IPS DF 19.7 (cell line): ENCODE measurements at regions not wholly inside any gene's neighbourhood (a gene's known extent, or its start where the extent isn't known, plus 50 kb on each side); places are given as distances from the start of the nearest gene placed in this dataset.

ENCODE experiments used
- DNase-seq: peaks from one replicate; pipeline ENCODE4 v3.0.0-alpha.2; 2013; ENCODE audit warnings: low read depth, low spot score

DNA sequence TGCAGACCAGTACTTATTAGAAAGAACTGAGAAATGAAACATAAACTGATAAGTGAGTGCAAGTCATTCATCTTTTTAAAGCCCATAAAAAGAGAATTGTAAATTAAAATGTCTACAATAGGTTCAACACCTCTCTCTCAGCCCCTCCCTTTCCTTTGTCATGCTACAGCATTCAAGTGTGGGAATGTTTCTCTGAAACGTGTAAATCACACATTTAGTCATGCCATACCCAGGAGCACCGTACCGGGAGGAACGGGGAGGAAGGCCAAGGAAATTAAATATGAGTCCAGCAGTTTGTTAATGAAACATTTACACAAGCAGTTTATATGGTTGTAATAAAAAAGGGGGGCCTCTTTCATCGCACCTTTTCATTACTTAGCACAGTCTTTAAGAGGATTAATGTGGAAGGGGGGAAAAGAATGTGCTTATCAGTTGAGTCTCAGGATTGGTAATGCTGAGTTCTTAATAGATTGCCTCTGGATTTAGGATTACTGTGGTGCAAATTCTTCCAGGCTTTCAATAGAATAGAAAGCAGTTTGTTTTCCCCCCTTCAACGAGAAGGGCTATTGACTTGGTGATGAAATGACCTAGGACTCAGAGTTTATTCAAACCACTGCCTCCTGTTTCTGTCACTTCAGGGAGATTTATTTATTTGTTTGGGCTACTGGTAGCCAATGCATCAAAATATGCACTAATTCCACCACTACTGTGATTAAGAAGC, 176.0 kb upstream of the ZNF608 start:
- DNase-seq: no peak

DNA sequence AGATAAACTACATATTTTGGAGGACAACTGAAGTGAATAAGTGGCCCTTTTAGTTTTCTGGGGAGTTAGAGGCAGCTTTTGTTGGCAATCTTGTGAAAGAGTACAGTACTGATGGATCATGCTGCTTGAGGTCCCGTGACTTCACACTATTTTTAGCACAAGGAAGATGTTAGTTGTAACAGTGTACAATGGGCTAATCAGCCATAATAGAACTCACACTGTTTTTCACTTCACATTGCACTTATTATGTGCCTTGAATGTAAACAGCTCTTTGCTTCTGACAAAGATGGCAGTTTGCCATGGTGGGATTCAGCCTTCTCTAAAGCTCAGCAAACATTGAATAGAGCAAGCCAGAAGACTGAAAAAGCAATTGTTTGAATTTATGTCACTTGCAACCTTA, 176.7 kb upstream of the ZNF608 start:
- no peak for DNase-seq

DNA sequence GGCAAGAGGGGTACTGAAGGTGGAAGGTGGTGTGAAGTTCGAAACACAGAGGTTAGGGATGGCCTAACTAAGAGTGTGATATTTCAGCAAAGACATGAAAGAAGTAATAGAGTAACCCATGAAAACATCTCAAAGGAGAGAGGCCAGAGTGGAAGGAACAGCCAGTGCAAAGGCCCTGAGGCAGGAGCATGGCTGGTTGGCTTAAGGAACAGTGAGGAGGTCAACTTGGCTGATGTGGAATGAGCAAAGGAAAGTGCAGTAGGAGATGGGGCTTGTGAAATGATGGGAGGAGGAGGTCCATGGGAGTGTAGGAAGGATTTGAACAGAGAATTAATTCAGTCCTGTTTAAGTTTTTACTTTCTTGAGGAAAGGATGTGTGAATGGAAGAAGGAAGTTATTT, 178.3 kb upstream of the ZNF608 start:
- no peak for DNase-seq

DNA sequence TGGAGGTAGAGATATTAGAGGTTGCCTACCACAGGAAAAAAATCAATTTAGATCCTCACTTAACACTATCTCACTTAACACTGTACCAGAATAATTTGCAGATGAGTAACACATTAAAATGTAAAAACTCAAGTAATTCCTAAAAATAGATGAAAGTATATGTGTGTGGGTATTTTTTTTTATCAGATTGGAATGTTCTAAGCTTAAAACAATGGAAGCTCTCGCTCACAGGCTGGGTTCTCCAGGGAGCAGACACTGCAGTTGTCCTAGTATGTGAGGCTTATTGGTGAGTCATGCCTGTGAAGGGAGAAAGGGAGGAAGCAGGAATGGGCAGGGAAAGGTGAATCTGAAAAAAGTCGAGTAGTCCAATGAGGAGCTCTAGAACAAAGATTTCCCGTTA, 181.3 kb upstream of the ZNF608 start:
- no peak for DNase-seq

DNA sequence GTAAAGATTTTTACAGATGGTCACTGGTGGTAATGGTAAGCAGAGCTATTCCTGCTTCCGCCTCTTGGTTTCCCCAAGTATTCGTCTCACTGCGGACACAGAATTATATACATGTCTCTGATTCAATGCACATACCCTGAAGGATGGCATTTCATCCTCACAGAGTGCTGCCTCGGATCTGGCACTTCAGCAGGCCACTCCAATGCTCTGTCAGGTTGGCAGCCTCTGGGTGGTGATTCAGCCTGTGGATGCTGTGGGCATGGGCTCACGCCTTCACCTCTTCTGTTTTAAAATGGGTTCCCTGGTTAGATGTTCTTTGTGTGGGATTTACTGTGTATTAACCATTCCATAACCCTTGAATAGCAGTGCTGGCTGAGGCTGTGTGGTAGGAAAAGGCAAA, 182.6 kb upstream of the ZNF608 start:
- no peak for DNase-seq

DNA sequence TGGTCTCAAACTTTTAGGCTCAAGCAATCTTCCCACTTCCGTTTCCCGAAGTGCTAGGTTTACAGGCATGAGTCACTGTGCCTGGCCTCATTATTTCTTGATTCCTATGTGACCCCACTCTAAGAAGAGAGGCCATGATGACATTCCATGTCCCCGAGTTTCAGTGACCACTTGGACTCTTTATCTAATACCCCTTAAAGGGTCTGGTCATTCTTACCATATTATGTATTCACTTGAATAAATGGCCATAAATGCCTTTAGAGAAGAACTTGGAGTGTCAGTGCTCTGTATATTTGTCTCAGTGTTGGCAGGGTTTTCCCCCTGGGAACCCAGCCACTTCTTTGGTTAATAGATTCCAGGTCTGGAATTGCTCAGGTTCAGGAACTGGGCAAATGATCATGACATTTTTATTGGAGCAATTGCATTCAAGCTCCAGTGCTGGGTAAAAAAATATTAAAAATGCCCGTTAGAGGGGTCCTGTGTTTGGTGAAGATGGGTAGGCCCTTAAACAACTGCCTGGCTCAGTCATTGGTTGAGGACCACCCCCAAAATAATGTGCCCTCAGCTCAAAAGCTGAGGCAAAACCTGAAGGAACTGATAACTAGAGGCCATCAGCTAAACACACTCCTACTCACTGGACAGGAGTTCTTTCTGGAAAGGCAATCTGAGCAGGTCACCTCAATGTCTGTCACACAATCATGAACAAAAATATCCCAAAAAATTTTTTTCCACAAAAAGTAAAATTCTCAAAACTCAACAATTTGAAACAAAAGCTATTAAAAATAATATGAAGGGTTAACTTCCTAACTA, 186.6 kb upstream of the ZNF608 start:
- DNase-seq: no peak

DNA sequence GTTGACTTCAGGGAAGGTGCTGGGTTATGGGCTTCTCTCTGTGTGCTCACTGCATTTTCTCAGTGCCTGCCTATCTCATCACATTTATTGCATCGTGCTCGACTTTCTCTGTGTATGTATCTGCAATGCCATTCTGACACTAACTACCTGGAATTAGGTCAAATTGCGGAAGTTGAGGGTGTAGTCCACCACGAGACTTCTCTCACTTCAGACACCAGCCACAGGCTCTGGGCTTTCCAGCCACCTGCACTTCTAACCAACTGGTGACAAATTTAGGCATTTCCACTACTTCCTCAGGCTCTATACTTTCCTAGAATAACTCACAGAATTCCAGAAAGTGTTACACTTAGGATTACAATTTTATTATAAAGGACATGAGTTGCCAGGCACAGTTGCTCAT, 188.6 kb upstream of the ZNF608 start:
- no peak for DNase-seq

DNA sequence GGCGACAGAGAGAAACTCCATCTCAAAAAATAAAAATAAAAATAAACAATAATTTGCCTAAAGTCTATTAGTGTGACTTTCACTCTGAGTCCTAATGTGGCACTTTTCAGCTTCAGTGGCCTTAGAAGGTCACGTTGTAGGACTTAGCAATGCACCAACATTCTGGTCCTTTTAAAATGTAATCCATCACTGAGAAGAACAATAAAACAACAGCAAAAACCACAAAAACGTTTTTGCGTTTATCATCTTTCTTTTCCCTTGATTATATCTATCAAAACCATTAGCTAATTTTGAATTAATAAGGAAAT, 190.1 kb upstream of the ZNF608 start:
- DNase-seq: no peak

DNA sequence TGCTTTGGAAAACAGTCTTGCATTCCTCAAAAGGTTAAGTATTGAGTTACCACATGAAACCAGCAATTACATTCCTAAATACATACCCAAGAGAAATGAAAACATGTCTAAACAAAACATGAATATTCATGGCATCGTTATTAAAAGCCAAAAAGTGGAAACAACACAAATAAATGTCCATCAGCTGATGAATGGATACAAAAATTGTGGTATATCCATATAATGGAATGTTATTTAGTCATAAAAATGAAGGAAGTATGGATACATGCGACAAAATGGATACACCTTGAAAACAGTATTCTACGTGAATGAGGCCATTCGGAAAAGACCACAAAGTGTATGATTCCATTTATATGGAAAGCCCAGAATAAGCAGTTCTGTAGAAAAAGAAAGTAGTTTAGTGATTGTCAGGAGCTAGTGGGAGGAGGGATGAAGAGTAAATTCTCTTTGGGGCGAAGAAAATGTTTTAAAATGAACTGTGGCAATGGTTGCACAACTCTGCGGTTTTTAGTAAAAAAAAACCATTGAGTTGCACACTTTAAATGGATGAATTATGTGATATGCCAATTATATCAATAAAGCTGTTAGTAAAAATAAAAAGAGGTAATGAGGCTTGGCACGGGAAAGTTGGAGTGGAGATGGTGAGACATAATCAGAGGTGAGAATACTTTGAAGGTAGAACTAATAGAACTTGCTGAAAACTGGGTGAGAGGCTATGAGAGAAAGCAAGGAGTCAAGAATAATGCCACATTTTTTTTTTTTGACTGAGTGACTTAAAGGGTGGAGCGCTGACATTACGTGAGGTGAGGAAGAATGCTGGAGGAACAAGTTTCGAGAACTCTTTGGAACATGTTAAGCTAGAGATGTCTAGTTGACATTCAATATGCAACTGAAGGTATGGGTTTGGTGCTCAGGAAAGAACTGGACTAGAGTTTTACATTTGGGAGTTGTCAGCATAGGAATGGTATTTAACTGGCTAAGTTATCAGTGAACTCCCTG, 194.9 kb upstream of the ZNF608 start:
- DNase-seq: no peak

DNA sequence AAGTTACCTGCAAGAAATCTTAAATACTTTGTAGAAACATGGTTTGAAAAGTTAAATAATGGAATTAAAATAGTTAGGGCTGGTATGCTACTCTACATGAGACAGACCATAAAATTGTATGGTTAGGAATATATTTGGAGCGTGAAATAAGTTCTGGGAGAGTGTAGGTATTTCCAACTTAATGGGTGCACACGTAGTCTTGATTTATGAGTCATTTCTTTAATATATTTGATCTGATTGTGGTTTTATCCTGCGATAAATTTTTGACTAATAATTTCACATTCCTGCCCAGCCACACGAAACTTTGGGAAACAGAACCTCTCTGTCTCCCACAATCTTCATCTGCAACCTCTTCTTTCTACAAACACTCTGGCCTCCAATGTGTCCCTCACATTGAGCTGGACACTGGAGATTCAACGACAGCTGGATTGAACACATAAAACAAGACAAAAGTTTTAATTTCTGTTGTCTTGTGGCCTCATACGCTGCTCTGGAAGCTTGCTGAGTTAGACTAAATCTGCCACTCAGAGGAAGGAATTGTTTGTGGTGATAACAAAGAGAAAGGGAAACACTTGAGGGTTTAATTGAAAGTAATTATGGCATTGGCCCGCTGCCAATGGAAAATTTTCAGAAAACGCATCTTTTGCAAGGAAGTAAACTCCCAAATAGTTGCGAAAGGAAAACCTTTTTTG, 201.8 kb upstream of the ZNF608 start:
- DNase-seq: no peak

DNA sequence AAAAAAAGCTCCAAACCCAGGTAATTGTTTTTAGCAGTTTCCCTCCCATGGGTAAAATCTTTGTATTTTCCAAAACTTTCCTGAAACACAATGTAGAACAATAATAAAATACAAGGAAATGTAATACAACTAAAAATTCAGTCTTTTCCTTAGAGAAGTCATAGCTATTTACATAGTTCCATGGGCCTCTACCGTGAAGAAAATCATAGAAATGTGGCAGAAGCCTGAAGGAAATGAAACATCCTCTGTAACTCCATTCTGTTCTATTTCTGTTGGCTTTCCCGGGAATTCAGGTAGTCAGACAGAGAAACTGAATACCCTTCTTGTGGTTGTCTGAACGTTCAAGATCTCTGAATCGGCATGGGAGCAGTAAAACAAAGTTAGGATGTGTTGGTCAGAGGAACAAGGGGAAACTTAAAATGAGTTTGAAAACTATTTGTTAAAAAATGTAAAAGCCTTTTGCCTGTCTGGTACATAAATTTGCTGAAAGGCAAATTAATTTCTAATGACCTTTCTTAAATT, 202.4 kb upstream of the ZNF608 start:
- no peak for DNase-seq

DNA sequence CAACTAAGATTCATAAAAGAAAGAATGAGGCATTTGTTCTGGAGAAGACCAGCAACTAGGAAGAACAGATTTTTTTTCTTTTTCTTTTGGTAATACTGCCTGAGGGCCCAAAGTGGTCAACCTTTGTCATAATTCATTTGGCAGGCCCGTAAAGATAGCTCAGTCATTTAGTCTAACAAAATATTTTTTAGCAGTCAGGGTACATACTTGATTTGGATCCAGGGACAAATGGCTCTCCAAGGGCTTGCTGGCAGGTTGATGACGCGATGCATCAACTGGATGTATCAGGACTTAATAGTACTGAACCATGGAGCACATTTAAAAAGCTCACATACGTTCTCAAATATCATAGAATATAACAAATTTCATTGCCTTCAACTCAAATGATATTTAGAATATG, 203.4 kb upstream of the ZNF608 start:
- no peak for DNase-seq

DNA sequence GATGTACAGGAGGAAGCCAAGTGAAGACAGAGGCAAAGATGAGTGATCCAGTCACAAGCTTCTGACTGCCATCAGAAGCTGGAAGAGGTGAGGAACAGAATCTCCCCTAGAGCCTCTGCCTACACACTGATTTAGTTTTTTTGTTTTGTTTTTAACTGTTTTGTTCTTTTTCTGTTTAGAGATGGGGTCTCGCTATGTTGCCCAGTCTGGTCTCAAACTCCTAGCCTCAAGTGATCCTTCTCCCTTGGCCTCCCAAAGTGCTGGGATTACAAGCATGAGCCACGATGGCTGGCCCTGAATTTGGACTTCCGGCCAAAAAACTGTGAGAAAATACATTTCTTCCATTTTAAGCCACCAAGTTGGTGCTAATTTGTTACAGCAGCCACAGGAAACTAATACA, 204.7 kb upstream of the ZNF608 start:
- no peak for DNase-seq

DNA sequence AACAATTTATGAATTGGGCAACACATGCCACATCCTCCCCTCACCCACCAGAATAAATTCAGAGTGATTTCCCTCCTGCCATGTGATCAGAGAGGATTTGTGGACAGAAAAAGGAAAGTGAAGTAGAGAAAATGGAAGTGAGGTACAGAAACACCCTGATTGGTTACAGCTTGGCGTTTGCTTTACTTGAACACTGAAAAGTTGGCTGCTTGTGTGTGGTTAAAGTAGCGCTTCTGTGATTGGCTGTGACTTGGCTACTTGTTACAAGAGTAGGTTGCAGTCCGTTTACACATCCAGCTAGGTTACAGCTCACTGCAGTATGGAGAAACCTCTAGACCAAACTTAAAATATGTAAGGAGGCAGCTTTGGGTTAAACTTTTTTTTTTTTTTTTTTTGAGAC, 205.2 kb upstream of the ZNF608 start:
- no peak for DNase-seq

DNA sequence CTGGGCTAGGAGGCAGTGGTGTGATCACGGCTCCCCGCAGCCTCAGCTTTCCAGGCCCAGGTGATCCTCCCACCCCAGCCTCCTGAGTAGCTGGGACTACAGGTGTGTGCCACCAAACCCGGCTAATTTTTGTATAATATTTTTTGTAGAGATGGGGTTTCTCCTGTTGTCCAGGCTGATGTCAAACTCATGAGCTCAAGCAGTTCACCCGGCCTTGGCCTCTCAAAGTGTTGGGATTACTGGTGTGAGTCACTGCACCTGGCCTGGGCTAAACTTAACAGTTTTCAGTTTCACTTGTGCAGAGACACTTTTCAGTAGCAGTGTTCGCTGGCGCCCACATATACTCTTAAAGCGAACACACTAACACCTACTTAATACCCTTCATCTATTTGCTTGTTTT, 205.6 kb upstream of the ZNF608 start:
- no peak for DNase-seq

DNA sequence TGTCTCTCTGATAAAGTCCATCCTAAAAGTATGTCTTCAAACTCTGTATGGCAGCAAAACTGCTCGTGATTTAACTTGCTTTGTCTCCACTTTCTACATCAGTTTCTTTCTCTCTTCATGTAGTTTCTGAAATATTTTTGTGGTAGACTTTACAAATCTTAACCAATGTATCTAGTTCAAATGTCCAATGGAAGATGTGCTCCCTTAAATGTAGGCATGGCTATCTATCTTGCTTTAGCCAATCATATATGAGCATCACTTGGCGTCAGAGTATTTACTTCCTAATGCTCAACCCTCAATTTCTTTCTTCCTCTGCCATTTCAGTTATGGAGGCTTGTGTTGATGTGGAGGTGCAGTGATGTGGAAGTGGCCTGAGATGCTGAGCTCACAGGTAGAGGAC, 206.1 kb upstream of the ZNF608 start:
- no peak for DNase-seq

DNA sequence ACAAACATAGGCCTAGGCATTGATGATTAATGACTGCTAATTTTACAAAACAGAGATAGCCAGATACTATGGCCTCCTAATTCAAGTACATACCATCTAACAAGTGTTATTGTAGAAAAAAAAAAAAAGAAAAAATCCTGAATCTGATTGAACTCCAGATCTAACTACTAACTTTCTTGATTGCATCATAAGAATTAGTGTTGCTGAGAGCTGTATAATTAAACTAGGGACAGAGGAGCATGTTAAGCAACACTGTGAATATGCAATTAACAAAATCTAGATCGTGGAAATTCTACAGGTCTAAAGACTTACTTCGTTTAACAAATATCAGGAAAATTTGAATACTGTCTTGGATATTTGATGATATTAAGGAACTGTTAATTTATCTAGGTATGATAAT, 208.3 kb upstream of the ZNF608 start:
- DNase-seq: no peak

DNA sequence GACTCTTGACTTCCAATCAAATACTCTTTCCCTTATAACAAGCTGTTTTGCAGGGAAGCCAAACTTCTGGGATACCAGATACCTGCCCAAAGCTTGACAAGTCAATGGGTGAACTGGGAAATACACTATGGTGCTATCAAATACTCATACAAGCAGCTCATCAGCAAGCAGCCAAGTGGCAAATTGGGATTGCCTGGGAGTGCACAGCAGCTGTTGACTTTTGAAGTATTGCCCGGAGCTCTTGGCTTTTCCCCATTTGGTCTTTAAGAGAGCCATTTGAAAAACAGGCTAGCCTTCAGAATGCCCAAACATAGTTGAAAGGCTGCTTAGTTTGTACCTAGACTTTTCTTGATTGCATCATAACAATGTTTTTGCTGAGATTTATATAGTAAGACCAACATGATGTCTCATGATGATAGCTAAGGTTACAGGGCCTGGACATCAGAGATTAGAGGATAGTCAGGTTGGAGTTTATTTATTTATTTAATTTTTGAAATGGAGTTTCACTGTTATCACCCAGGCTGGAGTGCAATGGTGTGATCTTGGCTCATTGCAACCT, 210.1 kb upstream of the ZNF608 start:
- DNase-seq: no peak

DNA sequence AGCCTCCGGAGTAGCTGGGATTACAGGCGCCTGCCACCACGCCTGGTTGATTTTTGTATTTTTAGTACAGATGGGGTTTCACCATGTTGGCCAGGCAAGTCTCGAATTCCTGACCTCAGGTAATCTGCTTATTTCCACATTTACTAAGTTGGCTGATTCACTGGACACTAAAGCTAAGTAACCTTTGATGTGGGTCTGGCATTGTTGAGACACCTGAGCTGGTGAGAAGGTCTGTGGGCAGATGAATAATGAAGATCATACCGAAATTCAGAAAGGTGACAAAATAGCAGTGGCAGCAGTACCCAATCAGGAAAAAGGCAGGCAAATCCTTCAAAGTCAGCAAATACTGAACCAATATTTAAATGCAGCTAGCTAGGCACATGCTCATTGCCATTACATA, 210.6 kb upstream of the ZNF608 start:
- DNase-seq: no peak

DNA sequence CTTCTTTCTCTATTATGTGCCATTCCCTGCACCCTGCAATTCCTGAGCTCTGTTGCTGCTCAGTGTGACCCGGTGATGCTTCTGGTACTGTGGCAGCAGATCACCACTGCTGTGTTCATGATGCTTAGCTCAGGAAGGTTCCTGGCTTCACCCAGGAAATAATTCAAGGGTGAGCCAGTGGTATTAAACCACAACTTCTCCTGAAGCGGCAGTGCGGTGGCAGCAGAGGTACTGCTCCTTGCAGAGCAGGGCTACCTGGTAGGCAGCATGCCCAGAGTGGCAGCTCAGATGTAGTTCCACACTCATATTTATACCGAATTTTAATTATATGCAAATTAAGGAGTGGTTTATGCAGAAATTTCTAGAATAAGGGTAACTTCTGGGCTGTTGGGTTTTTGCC, 213.8 kb upstream of the ZNF608 start:
- no peak for DNase-seq

DNA sequence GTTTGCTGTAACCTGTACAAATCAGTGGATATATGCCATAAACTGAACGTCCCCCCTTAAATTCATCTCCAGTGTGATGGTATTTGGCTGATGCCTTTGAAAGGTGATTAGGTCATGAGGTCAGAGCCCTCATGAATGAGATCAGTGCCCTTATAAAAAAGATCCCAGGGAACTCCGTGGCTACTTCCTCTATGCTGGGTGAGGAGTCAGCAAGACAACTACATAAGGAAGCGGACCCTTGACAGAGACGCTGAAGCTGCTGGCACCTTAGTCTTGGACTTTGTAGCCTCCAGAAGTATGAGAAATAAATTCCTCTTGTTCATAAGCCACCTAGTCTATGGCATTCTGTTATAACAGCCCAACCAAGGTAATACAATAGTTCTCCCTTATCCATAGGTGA, 215.1 kb upstream of the ZNF608 start:
- DNase-seq: no peak
